Adrenal gland (tissue), 5 donors: ENCODE measurements at regions not wholly inside any gene's neighbourhood (a gene's known extent, or its start where the extent isn't known, plus 50 kb on each side); places are given as distances from the start of the nearest gene placed in this dataset.

Experiments
- CTCF ChIP-seq, 6 experiments: fragments of 450-650 bp in 4 of 6; fragments of 200-600 bp in 2 of 6; sonication (generic) in 1 of 6; IDR thresholded peaks; 1 replicate in 5 of 6; 2 replicates in 1 of 6; pipeline versions ENCODE4 v1.5.1 to v1.8.0; 2016 to 2021; ENCODE audit warnings: antibody characterized with exemption in 6 of 6, mild to moderate bottlenecking in 2 of 6, moderate library complexity in 1 of 6
- POLR2A ChIP-seq, 2 donors: fragments of 450-650 bp; IDR thresholded peaks; one replicate each; pipeline ENCODE4 v1.6.1; 2017; ENCODE audit warnings: antibody characterized with exemption in 2 of 2, mild to moderate bottlenecking in 2 of 2, moderate library complexity in 1 of 2
- donor health status: DM: no; HTN: no; CAD: no.

GRCh38 chr3:182410051-182410450 is 383.3 kb upstream of the ATP11B start:
- TF ChIP-seq CTCF (IDR thresholded peaks at IDR 0.05) (no peak), POLR2A (IDR thresholded peaks at IDR 0.05) (no peak)
